Astrocyte of the spinal cord (primary cell): ENCODE measurements at regions not wholly inside any gene's neighbourhood (a gene's known extent, or its start where the extent isn't known, plus 50 kb on each side); places are given as distances from the start of the nearest gene placed in this dataset.

Experiments
- DNase-seq: peaks from one replicate; pipeline ENCODE4 v3.0.0; 2011; ENCODE audit warnings: low read depth, low spot score
- H3K4me3 ChIP-seq: 2 replicates; pipeline ENCODE4 v1.5.1; 2011; ENCODE audit warnings: low read depth, mild to moderate bottlenecking, low read length, moderate library complexity
- in situ Hi-C: cut with HindIII; loops from 2 replicates; pipeline ENCODE4 v1.10.0; 2017; ENCODE audit warnings: low sequenced_read_pairs
- TF ChIP-seq, protein P1 (sequence below): IDR thresholded peaks from 2 replicates; pipeline ENCODE4 v1.5.1; 2012; ENCODE audit warnings: low read depth, mild to moderate bottlenecking, low read length, inconsistent platforms

DNA sequence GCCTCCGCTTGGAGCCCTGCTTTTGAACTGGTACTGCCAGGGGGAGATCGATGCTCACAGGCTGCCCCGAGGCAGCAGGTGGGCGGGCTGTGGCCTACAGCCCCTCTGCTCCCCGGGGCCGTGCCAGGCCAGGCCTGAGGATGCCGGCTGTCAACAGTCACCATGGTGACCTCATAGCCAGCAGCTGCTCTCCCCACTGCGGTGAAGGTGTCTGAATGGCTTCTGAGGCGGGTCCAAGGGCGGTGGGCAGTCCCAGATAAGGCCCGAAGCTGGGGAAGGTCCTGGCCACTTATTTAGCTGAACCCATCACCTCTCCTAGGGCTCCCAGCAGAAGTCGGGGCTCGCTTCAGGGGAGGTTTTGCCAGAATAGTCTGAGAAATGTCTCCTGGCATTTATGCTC is 179.3 kb downstream of the ARHGAP12 start:
- in situ Hi-C loops: no loop called here
- no peak overlapping the region for H3K4me3 ChIP-seq
- TF ChIP-seq, protein P1, sequence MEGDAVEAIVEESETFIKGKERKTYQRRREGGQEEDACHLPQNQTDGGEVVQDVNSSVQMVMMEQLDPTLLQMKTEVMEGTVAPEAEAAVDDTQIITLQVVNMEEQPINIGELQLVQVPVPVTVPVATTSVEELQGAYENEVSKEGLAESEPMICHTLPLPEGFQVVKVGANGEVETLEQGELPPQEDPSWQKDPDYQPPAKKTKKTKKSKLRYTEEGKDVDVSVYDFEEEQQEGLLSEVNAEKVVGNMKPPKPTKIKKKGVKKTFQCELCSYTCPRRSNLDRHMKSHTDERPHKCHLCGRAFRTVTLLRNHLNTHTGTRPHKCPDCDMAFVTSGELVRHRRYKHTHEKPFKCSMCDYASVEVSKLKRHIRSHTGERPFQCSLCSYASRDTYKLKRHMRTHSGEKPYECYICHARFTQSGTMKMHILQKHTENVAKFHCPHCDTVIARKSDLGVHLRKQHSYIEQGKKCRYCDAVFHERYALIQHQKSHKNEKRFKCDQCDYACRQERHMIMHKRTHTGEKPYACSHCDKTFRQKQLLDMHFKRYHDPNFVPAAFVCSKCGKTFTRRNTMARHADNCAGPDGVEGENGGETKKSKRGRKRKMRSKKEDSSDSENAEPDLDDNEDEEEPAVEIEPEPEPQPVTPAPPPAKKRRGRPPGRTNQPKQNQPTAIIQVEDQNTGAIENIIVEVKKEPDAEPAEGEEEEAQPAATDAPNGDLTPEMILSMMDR: no peak
- peak; percentile 51 for DNase-seq

DNA sequence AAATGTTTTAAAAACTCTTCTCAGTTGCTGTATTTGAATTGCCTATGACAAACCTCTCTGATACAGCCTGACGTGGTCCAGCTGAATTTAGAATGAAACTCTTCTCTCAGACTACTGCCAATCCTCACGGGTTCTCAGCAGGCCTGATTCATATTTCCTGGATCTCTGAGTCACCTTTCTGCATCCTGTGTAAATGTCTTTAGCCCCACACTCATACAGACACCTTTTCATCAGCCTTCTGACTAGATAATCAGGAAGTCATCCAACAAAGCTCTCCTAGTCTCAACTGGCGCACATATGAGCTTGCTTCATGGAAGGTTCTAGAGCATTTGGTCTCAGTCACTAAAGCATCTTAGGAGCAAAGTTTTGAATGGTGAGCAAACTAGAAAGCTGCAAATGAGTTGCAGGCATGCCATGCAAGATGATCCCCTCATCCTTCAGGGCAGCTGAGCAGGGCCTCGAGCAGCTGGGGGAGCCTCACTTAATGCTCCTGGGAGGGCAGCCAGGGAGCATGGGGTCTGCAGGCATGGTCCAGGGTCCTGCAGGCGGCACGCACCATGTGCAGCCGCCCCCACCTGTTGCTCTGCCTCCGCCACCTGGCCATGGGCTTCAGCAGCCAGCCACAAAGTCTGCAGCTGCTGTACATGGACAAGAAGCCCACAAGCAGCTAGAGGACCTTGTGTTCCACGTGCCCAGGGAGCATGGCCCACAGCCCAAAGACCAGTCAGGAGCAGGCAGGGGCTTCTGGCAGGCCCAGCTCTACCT is 182.8 kb downstream of the ARHGAP12 start:
- no peak overlapping the region for H3K4me3 ChIP-seq
- peak; percentile 92 for DNase-seq
- TF ChIP-seq, protein P1: no peak
- in situ Hi-C loops: no loop called here

DNA sequence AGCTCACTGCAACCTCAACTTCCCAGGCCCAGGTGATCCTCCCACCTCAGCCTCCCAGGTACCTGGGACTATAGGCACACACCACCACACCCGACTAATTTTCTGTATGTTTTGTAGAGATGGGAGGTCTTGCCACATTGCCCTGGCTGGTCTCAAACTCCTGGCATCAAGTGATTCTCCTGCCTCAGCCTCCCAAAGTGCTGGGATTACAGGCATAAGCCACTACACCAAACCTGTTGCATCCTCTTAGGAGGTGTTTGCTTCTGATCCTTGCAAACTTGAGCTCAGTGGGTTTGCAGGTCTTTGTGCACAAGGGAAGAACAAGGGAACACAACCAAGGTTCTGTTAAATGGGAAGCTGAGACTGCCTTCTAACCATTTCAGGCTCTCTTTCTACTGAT is 184.6 kb downstream of the ARHGAP12 start:
- in situ Hi-C loops: no loop called here
- no peak overlapping the region for H3K4me3 ChIP-seq
- no peak for DNase-seq
- TF ChIP-seq, protein P1: no peak

DNA sequence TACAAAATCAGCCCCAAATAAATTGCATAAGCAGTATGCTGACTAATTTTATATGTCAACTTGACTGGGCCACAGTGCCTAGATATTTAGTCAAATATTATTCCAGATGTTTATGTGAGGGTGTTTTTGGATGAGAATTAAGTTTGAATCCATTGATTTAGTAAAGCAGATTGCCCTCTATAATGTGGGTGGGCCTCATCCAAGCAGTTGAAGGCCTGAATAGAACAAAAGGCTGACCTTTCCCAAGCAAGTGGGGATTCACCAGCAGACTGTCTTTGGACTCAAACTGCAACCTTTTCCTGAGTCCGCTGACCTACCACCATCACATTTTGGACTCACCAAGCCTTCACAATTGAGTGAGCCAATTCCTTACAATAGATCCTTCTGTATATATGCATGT is 186.4 kb downstream of the ARHGAP12 start:
- TF ChIP-seq, protein P1: no peak
- DNase-seq: no peak
- in situ Hi-C loops: no loop called here

DNA sequence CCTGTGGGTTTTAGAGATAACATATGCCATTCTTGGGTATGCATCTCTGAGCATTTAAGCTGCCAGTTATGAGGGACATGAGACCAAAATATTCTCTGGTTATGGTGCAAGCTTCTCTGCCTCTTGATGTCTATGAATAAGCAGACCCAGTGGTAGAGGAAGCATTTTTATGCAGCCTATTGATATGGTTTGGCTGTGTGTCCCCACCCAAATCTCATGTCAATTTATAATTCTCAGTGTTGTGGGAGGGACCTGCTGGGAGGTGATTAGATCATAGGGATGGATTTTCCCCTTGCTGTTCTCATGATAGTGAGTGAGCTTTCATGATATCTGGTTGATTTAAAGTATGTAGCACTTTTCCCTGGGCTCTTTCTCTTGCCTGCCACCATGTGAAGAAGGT is 187.2 kb downstream of the ARHGAP12 start:
- in situ Hi-C loops: no loop called here

More for the DNA sequence above, 186.4 kb downstream of the ARHGAP12 start:
- no peak overlapping the region for H3K4me3 ChIP-seq

DNA sequence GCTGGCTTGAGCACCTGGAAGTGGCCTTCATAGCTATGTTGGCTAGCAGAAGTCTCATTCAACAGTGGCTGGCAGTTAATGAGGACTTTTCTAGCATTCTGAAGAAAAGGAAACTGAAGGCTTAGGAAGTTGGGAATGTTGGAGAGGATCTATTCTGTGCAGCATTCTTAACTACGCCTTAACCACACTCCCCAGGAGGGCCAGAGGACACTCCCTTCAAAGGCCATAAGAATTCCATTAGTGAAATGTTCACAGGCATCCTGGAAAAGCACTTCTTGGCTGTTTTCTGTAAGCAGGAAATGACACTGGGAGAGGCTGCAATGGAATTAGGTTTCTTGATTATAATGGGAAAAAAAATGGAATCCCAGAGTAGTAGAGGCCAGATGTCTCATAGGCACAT is 188.9 kb downstream of the ARHGAP12 start:
- in situ Hi-C loops: no loop called here
- TF ChIP-seq, protein P1: no peak
- DNase-seq: peak; percentile 90
- no peak overlapping the region for H3K4me3 ChIP-seq

More for the DNA sequence above, 187.2 kb downstream of the ARHGAP12 start:
- no peak for DNase-seq
- TF ChIP-seq, protein P1: no peak
- no peak overlapping the region for H3K4me3 ChIP-seq
